ENCODE measurements at regions not wholly inside any gene's neighbourhood (a gene's known extent, or its start where the extent isn't known, plus 50 kb on each side); places are given as distances from the start of the nearest gene placed in this dataset.

DNA sequence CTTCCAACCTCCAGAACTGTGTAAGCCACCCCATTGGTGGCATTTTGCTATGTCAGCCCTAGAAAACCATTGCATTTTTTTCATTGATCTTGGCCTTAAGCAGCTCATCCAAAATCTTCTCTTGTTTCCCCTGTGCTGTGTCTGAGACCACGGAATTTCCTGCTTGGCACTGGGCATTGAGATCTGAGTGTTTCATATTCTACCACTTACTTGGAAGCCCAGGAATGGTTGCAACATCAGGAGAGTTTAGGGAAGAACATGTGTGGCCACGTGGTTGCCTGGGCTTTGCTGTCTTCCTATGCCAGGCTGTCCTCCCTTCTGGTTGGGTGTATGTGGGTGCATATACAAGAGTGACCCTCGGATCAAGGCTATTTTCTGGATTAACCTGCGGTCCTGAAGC is 139.3 kb upstream of the PMEPA1 start:
- TF ChIP-seq, protein P1, sequence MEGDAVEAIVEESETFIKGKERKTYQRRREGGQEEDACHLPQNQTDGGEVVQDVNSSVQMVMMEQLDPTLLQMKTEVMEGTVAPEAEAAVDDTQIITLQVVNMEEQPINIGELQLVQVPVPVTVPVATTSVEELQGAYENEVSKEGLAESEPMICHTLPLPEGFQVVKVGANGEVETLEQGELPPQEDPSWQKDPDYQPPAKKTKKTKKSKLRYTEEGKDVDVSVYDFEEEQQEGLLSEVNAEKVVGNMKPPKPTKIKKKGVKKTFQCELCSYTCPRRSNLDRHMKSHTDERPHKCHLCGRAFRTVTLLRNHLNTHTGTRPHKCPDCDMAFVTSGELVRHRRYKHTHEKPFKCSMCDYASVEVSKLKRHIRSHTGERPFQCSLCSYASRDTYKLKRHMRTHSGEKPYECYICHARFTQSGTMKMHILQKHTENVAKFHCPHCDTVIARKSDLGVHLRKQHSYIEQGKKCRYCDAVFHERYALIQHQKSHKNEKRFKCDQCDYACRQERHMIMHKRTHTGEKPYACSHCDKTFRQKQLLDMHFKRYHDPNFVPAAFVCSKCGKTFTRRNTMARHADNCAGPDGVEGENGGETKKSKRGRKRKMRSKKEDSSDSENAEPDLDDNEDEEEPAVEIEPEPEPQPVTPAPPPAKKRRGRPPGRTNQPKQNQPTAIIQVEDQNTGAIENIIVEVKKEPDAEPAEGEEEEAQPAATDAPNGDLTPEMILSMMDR (IDR thresholded peaks at IDR 0.05; ENCODE audit: insufficient read depth in 1 of 2, low read depth in 1 of 2, low read length in 1 of 2, severe bottlenecking in 1 of 2, unreplicated experiment in 1 of 2) = no peak
- Mint-ChIP-seq H3K4me3 (ENCODE audit: unreplicated experiment) (no peak overlapping the region), H3K9me3 (ENCODE audit: unreplicated experiment) (no peaks in the 10 kb centered on the region), H3K4me1 (ENCODE audit: low read depth, unreplicated experiment) (no peaks in the 10 kb centered on the region), H3K36me3 (ENCODE audit: insufficient read depth, unreplicated experiment) (no peaks in the 10 kb centered on the region), H3K27me3 (ENCODE audit: insufficient read depth, unreplicated experiment) (peaks cover 18% of the 10 kb centered on the region), H3K27ac (ENCODE audit: unreplicated experiment) (no peak overlapping the region)
- H3K27me3 ChIP-seq (replicated peaks; ENCODE audit: control insufficient read depth, insufficient read depth, low read length) = no peaks in the 10 kb centered on the region; the same call in 1 of the 2 replicates
- intact Hi-C loops (cut with micrococcal nuclease; ENCODE audit: unreplicated experiment) = no loop called here
- no peak for DNase-seq
- H3K4me3 ChIP-seq (ENCODE audit: low read depth, low read length) = no peak overlapping the region
- POLR2A ChIA-PET = no interaction called here
- H3K9me3 ChIP-seq = no peaks in the 10 kb centered on the region
- no peaks in the 10 kb centered on the region for H3K4me1 ChIP-seq
- no peaks in the 10 kb centered on the region for H3K36me3 ChIP-seq (ENCODE audit: control insufficient read depth, insufficient read depth, low read length)
- BruUV-seq (replicated peaks) = no TSS peak
- CTCF ChIA-PET = no interaction called here

DNA sequence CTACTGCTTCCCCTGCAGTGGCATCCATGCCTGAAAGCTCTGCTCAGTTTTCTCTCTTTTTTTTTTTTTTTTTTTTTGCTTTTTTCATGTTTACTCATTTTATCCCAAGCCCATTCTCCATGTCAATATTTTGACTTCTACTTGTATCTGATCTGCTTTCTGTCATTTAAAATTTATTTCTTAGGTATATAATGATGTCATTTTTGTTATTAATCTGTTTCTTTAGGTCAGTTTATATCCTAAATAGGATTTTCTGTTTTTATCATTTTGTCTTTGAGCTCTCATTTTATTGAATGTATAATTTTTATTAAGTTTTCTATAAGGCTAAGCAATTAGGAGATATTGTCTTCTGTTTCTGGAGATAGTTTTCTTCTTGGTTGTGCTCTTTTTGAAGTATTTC is 138.5 kb upstream of the PMEPA1 start:
- H3K27me3 ChIP-seq (replicated peaks; ENCODE audit: control insufficient read depth, insufficient read depth, low read length) = no peaks in the 10 kb centered on the region; the same call in 1 of the 2 replicates
- TF ChIP-seq, protein P1 (IDR thresholded peaks at IDR 0.05; ENCODE audit: insufficient read depth in 1 of 2, low read depth in 1 of 2, low read length in 1 of 2, severe bottlenecking in 1 of 2, unreplicated experiment in 1 of 2) = no peak
- H3K9me3 Mint-ChIP-seq (ENCODE audit: unreplicated experiment) = no peaks in the 10 kb centered on the region
- no peak overlapping the region for H3K4me3 Mint-ChIP-seq (ENCODE audit: unreplicated experiment)
- no peak overlapping the region for H3K4me3 ChIP-seq (ENCODE audit: low read depth, low read length)
- no peak for DNase-seq
- no TSS peak for BruUV-seq (replicated peaks)
- H3K36me3 Mint-ChIP-seq (ENCODE audit: insufficient read depth, unreplicated experiment) = no peaks in the 10 kb centered on the region
- H3K4me1 Mint-ChIP-seq (ENCODE audit: low read depth, unreplicated experiment) = no peaks in the 10 kb centered on the region
- no peak overlapping the region for H3K27ac Mint-ChIP-seq (ENCODE audit: unreplicated experiment)
- H3K4me1 ChIP-seq = no peaks in the 10 kb centered on the region
- H3K36me3 ChIP-seq (ENCODE audit: control insufficient read depth, insufficient read depth, low read length) = no peaks in the 10 kb centered on the region
- ChIA-PET POLR2A (no interaction called here), CTCF (no interaction called here)
- peaks cover 17% of the 10 kb centered on the region for H3K27me3 Mint-ChIP-seq (ENCODE audit: insufficient read depth, unreplicated experiment)
- intact Hi-C loops (cut with micrococcal nuclease; ENCODE audit: unreplicated experiment) = no loop called here
- no peaks in the 10 kb centered on the region for H3K9me3 ChIP-seq

DNA sequence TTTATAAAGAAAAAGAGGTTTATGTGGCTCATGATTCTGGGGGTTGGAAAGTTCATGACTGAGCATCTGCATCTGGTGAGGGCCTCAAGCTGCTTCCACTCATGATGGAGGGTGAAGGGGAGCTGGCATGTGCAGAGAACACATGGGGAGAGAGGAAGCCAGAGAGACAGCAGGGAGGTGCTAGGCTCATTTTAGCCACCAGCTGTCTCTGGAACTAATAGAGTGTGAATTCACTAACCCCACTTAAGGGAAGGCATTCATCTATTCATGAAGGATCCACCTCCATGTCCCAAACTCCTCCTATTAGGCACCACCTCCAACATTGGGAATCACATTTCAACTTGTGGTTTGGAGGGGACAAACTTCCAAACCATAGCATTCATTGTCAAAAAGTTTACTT is 137.3 kb upstream of the PMEPA1 start:
- no peak for DNase-seq
- Mint-ChIP-seq H3K27ac (ENCODE audit: unreplicated experiment) (no peak overlapping the region), H3K27me3 (ENCODE audit: insufficient read depth, unreplicated experiment) (peaks cover 15% of the 10 kb centered on the region), H3K4me1 (ENCODE audit: low read depth, unreplicated experiment) (no peaks in the 10 kb centered on the region), H3K4me3 (ENCODE audit: unreplicated experiment) (no peak overlapping the region), H3K36me3 (ENCODE audit: insufficient read depth, unreplicated experiment) (no peaks in the 10 kb centered on the region), H3K9me3 (ENCODE audit: unreplicated experiment) (no peaks in the 10 kb centered on the region)
- intact Hi-C loops (cut with micrococcal nuclease; ENCODE audit: unreplicated experiment) = no loop called here
- no peaks in the 10 kb centered on the region for H3K4me1 ChIP-seq
- no TSS peak for BruUV-seq (replicated peaks)
- TF ChIP-seq, protein P1 (IDR thresholded peaks at IDR 0.05; ENCODE audit: insufficient read depth in 1 of 2, low read depth in 1 of 2, low read length in 1 of 2, severe bottlenecking in 1 of 2, unreplicated experiment in 1 of 2) = no peak
- H3K27me3 ChIP-seq (replicated peaks; ENCODE audit: control insufficient read depth, insufficient read depth, low read length) = no peaks in the 10 kb centered on the region; the same call in 1 of the 2 replicates
- H3K9me3 ChIP-seq = no peaks in the 10 kb centered on the region
- CTCF ChIA-PET = no interaction called here
- H3K4me3 ChIP-seq (ENCODE audit: low read depth, low read length) = no peak overlapping the region
- H3K36me3 ChIP-seq (ENCODE audit: control insufficient read depth, insufficient read depth, low read length) = no peaks in the 10 kb centered on the region
- POLR2A ChIA-PET = interaction anchor here (0.6 kb wide), 1 partner anchor 554 kb away, joined by 3 read pairs; no protein-coding TSS in a partner anchor
